GM23338 (cell line): ENCODE measurements at regions not wholly inside any gene's neighbourhood (a gene's known extent, or its start where the extent isn't known, plus 50 kb on each side); places are given as distances from the start of the nearest gene placed in this dataset.
"Not testable (repeated sequence)": the region's sequence is repeated elsewhere in the genome, so short reads cannot be mapped to it uniquely, and the experiment has no call there.

Experiments used
- ATAC-seq: fragments of 200-7000 bp; cut with Tn5 transposase; 3 replicates; pipeline ENCODE4 v1.9.1; 2020
- DNase-seq: peaks from one replicate; pipeline ENCODE4 v3.0.0-alpha.2; 2015; ENCODE audit warnings: low spot score
- H2AFZ ChIP-seq: fragments of 200-600 bp; sonication (generic); 2 replicates; pipeline ENCODE4 v1.8.0; 2016; ENCODE audit warnings: antibody characterized with exemption, mild to moderate bottlenecking, moderate library complexity
- H3F3A ChIP-seq: fragments of 200-600 bp; sonication (generic); replicated peaks from 2 replicates; pipeline ENCODE4 v1.8.0; 2017; ENCODE audit warnings: antibody characterized with exemption, mixed run types, low read depth
- H3K27ac ChIP-seq: fragments of 200-600 bp; sonication (generic); 2 replicates; pipeline ENCODE4 v1.6.1; 2016; ENCODE audit warnings: low read depth
- H3K27me3 ChIP-seq: fragments of 200-600 bp; sonication (generic); 2 replicates; pipeline ENCODE4 v1.8.0; 2016; ENCODE audit warnings: mild to moderate bottlenecking, mixed run types, moderate library complexity; ENCODE audit not compliant: insufficient read depth
- H3K36me3 ChIP-seq: fragments of 200-600 bp; sonication (generic); 2 replicates; pipeline ENCODE4 v1.8.0; 2016; ENCODE audit warnings: mild to moderate bottlenecking; ENCODE audit not compliant: insufficient read depth
- H3K4me1 ChIP-seq: fragments of 200-600 bp; sonication (generic); 2 replicates; pipeline ENCODE4 v1.8.0; 2016; ENCODE audit warnings: mild to moderate bottlenecking, moderate library complexity; ENCODE audit not compliant: insufficient read depth
- H3K4me2 ChIP-seq: fragments of 200-600 bp; sonication (generic); 2 replicates; pipeline ENCODE4 v1.7.1; 2017; ENCODE audit warnings: mixed run types
- H3K4me3 ChIP-seq: fragments of 200-600 bp; sonication (generic); 2 replicates; pipeline ENCODE4 v1.6.1; 2016; ENCODE audit warnings: mixed run types
- H3K79me2 ChIP-seq: fragments of 200-600 bp; sonication (generic); replicated peaks from 2 replicates; pipeline ENCODE4 v1.8.0; 2017; ENCODE audit warnings: mild to moderate bottlenecking; ENCODE audit not compliant: insufficient read depth
- H3K9me2 ChIP-seq: fragments of 200-600 bp; sonication (generic); 2 replicates; pipeline ENCODE4 v1.8.0; 2017; ENCODE audit not compliant: insufficient read depth
- H4K20me1 ChIP-seq: fragments of 200-600 bp; sonication (generic); replicated peaks from 2 replicates; pipeline ENCODE4 v1.8.0; 2017; ENCODE audit warnings: mild to moderate bottlenecking; ENCODE audit not compliant: insufficient read depth
- H3K27ac Mint-ChIP-seq: 2 replicates; pipeline ENCODE4 v1.8.0; 2020; ENCODE audit warnings: inconsistent platforms, mild to moderate bottlenecking, moderate library complexity, mixed read lengths
- H3K27me3 Mint-ChIP-seq: 3 replicates; pipeline ENCODE4 v1.8.0; 2022; ENCODE audit warnings: low read depth, mild to moderate bottlenecking, moderate library complexity, mixed read lengths, inconsistent platforms; ENCODE audit not compliant: insufficient read depth, poor library complexity
- H3K36me3 Mint-ChIP-seq: 3 replicates; pipeline ENCODE4 v1.8.0; 2021; ENCODE audit warnings: low read depth, mild to moderate bottlenecking, inconsistent platforms, moderate library complexity, mixed read lengths
- H3K4me1 Mint-ChIP-seq: 3 replicates; pipeline ENCODE4 v1.8.0; 2020; ENCODE audit warnings: mild to moderate bottlenecking, inconsistent platforms, mixed read lengths
- H3K4me3 Mint-ChIP-seq: 3 replicates; pipeline ENCODE4 v1.8.0; 2021; ENCODE audit warnings: moderate library complexity, mild to moderate bottlenecking, inconsistent platforms, mixed read lengths
- H3K9me3 Mint-ChIP-seq: 3 replicates; pipeline ENCODE4 v1.8.0; 2020; ENCODE audit warnings: moderate library complexity, mild to moderate bottlenecking, inconsistent platforms, mixed read lengths
- CREB1 ChIP-seq: fragments of 250-450 bp; sonication (Bioruptor Pico); IDR thresholded peaks from 2 replicates; pipeline ENCODE4 v1.5.0; 2020; ENCODE audit warnings: low read depth, mild to moderate bottlenecking, moderate library complexity
- JUNB ChIP-seq: IDR thresholded peaks from one replicate; pipeline ENCODE4 v1.6.1; 2016; ENCODE audit warnings: antibody characterized with exemption; ENCODE audit not compliant: unreplicated experiment
- ZNF114 ChIP-seq: fragments of 250-450 bp; sonication (Bioruptor Pico); IDR thresholded peaks from 2 replicates; pipeline ENCODE4 v1.5.0; 2020; ENCODE audit warnings: mild to moderate bottlenecking, moderate library complexity
- ZNF331 ChIP-seq: fragments of 250-450 bp; sonication (Bioruptor Pico); IDR thresholded peaks from 2 replicates; pipeline ENCODE4 v1.5.0; 2020; ENCODE audit warnings: low read depth, mild to moderate bottlenecking, moderate library complexity
- TF ChIP-seq, protein P1 (sequence below): fragments of 250-450 bp; sonication (Bioruptor Pico); IDR thresholded peaks from 2 replicates; pipeline ENCODE4 v1.5.0; 2020; ENCODE audit warnings: mild to moderate bottlenecking, moderate library complexity
- TF ChIP-seq, protein P2 (sequence below), 2 experiments: fragments of 200-600 bp in 1 of 2; sonication (generic) in 1 of 2; conservative IDR thresholded peaks; 2 replicates each; pipeline versions ENCODE4 v1.5.1 to v1.6.1; 2016 to 2017; ENCODE audit warnings: antibody characterized with exemption in 2 of 2, low read depth in 2 of 2, mild to moderate bottlenecking in 2 of 2, moderate library complexity in 1 of 2

DNA sequence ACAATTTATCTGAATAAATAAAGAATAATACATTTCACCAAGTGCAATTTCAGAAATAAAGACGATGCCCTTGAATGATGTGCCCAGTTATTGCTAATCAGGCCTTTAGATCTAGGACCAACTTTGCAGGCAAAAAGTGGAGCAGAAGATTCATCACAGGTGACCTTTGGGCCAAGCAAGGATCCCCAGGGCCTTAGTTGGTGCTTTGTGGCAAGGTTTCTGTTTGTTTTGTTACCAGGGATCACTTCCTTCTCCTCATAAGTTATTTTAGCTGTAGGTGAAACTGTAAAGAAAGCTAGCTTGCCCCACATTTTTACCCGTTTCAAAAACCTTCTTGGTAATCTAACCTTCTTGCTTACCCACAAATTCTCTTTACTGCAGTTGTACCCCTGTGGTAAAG is 323.2 kb downstream of the NEBL start (continued):
- TF ChIP-seq, protein P1, sequence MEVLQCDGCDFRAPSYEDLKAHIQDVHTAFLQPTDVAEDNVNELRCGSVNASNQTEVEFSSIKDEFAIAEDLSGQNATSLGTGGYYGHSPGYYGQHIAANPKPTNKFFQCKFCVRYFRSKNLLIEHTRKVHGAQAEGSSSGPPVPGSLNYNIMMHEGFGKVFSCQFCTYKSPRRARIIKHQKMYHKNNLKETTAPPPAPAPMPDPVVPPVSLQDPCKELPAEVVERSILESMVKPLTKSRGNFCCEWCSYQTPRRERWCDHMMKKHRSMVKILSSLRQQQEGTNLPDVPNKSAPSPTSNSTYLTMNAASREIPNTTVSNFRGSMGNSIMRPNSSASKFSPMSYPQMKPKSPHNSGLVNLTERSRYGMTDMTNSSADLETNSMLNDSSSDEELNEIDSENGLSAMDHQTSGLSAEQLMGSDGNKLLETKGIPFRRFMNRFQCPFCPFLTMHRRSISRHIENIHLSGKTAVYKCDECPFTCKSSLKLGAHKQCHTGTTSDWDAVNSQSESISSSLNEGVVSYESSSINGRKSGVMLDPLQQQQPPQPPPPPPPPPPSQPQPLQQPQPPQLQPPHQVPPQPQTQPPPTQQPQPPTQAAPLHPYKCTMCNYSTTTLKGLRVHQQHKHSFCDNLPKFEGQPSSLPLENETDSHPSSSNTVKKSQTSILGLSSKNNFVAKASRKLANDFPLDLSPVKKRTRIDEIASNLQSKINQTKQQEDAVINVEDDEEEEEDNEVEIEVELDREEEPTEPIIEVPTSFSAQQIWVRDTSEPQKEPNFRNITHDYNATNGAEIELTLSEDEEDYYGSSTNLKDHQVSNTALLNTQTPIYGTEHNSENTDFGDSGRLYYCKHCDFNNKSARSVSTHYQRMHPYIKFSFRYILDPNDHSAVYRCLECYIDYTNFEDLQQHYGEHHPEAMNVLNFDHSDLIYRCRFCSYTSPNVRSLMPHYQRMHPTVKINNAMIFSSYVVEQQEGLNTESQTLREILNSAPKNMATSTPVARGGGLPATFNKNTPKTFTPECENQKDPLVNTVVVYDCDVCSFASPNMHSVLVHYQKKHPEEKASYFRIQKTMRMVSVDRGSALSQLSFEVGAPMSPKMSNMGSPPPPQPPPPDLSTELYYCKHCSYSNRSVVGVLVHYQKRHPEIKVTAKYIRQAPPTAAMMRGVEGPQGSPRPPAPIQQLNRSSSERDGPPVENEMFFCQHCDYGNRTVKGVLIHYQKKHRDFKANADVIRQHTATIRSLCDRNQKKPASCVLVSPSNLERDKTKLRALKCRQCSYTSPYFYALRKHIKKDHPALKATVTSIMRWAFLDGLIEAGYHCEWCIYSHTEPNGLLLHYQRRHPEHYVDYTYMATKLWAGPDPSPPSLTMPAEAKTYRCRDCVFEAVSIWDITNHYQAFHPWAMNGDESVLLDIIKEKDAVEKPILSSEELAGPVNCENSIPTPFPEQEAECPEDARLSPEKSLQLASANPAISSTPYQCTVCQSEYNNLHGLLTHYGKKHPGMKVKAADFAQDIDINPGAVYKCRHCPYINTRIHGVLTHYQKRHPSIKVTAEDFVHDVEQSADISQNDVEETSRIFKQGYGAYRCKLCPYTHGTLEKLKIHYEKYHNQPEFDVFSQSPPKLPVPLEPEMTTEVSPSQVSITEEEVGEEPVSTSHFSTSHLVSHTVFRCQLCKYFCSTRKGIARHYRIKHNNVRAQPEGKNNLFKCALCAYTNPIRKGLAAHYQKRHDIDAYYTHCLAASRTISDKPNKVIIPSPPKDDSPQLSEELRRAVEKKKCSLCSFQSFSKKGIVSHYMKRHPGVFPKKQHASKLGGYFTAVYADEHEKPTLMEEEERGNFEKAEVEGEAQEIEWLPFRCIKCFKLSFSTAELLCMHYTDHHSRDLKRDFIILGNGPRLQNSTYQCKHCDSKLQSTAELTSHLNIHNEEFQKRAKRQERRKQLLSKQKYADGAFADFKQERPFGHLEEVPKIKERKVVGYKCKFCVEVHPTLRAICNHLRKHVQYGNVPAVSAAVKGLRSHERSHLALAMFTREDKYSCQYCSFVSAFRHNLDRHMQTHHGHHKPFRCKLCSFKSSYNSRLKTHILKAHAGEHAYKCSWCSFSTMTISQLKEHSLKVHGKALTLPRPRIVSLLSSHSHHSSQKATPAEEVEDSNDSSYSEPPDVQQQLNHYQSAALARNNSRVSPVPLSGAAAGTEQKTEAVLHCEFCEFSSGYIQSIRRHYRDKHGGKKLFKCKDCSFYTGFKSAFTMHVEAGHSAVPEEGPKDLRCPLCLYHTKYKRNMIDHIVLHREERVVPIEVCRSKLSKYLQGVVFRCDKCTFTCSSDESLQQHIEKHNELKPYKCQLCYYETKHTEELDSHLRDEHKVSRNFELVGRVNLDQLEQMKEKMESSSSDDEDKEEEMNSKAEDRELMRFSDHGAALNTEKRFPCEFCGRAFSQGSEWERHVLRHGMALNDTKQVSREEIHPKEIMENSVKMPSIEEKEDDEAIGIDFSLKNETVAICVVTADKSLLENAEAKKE (CRISPR knock-in tag), result no peak
- TF ChIP-seq ZNF114 (CRISPR knock-in tag), result no peak
- no peak for TF ChIP-seq CREB1 (CRISPR knock-in tag)
- no peak for TF ChIP-seq JUNB
- TF ChIP-seq, protein P2, sequence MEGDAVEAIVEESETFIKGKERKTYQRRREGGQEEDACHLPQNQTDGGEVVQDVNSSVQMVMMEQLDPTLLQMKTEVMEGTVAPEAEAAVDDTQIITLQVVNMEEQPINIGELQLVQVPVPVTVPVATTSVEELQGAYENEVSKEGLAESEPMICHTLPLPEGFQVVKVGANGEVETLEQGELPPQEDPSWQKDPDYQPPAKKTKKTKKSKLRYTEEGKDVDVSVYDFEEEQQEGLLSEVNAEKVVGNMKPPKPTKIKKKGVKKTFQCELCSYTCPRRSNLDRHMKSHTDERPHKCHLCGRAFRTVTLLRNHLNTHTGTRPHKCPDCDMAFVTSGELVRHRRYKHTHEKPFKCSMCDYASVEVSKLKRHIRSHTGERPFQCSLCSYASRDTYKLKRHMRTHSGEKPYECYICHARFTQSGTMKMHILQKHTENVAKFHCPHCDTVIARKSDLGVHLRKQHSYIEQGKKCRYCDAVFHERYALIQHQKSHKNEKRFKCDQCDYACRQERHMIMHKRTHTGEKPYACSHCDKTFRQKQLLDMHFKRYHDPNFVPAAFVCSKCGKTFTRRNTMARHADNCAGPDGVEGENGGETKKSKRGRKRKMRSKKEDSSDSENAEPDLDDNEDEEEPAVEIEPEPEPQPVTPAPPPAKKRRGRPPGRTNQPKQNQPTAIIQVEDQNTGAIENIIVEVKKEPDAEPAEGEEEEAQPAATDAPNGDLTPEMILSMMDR (conservative IDR thresholded peaks at IDR 0.05; ENCODE audit: low read depth in 2 of 2), result no peak
- no peak for TF ChIP-seq ZNF331 (CRISPR knock-in tag)

DNA sequence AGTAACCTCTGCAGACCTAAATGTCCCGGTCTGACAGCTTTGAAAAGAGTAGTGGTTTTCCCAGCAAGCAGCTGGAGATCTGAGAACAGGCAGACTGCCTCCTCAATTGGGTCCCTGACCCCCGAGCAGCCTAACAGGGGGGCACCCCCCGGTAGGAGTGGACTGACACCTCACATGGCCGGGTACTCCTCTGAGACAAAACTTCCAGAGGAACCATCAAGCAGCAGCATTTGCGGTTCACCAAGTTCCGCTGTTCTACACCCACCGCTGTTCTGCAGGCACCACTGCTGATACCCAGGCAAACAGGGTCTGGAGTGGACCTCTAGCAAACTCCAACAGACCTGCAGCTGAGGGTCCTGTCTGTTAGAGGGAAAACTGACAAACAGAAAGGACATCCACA is 341.1 kb downstream of the NEBL start:
- H4K20me1 ChIP-seq, ATAC-seq, H3K27me3 ChIP-seq, H3K4me3 Mint-ChIP-seq, H3K4me2 ChIP-seq, DNase-seq, H3K4me1 ChIP-seq, H3K36me3 ChIP-seq, H3F3A ChIP-seq, H2AFZ ChIP-seq, H3K27me3 Mint-ChIP-seq, H3K27ac ChIP-seq, H3K4me1 Mint-ChIP-seq, H3K79me2 ChIP-seq, H3K4me3 ChIP-seq, H3K27ac Mint-ChIP-seq, H3K9me2 ChIP-seq: not testable (repeated sequence)
- Mint-ChIP-seq H3K36me3 (peaks cover 22% of the 10 kb centered on the region), H3K9me3 (peaks cover 44% of the 10 kb centered on the region)
